Left lung (tissue), 4 donors: ENCODE measurements at regions not wholly inside any gene's neighbourhood (a gene's known extent, or its start where the extent isn't known, plus 50 kb on each side); places are given as distances from the start of the nearest gene placed in this dataset.

Source experiments
- ATAC-seq: fragments of 200-7000 bp; cut with Tn5 transposase; one replicate; pipeline ENCODE4 v1.9.1; 2020; ENCODE audit warnings: moderate library complexity
- DNase-seq, 4 donors: peaks; one replicate each; pipeline ENCODE4 v3.0.0-alpha.2; 2013 to 2020
- H3K27ac ChIP-seq, 2 donors: fragments of 200-600 bp; sonication (generic) in 1 of 2; one replicate each; pipeline versions ENCODE4 v1.5.0 to v1.8.0; 2020 to 2021
- H3K27me3 ChIP-seq, 2 donors: fragments of 200-600 bp; sonication (generic) in 1 of 2; one replicate each; pipeline versions ENCODE4 v1.5.0 to v1.8.0; 2020 to 2021
- H3K36me3 ChIP-seq, 2 donors: fragments of 200-600 bp; sonication (generic) in 1 of 2; one replicate each; pipeline versions ENCODE4 v1.5.0 to v1.8.0; 2020 to 2021
- H3K4me1 ChIP-seq, 2 donors: fragments of 200-600 bp; one replicate each; pipeline ENCODE4 v1.8.0; 2021
- H3K4me3 ChIP-seq, 2 donors: fragments of 200-600 bp; sonication (generic) in 1 of 2; one replicate each; pipeline versions ENCODE4 v1.5.0 to v1.8.0; 2020 to 2021; ENCODE audit warnings: mild to moderate bottlenecking in 1 of 2
- H3K9me3 ChIP-seq, 2 donors: fragments of 200-600 bp; sonication (generic) in 1 of 2; one replicate each; pipeline versions ENCODE4 v1.5.0 to v1.8.0; 2020 to 2021
- CTCF ChIP-seq, 2 donors: fragments of 200-600 bp; sonication (generic) in 1 of 2; IDR thresholded peaks; one replicate each; pipeline versions ENCODE4 v1.5.0 to v1.8.0; 2021; ENCODE audit warnings: antibody characterized with exemption in 2 of 2
- intact Hi-C, 2 donors: fragments of 100-400 bp; cut with DNase I; formaldehyde crosslinking; loops; one replicate each; pipeline versions ENCODE4 v1.11.2 to v1.14.2; 2022
- donor health status: DM: no; HTN: yes; CAD: no.
- donor health status: DM: no; HTN: no; CAD: no.

GRCh38 chr20:4459081-4459480 lies 210.0 kb upstream of the ADRA1D start:
- no peak for ATAC-seq
- Histone ChIP-seq H3K36me3 (no peaks in the 10 kb centered on the region), H3K9me3 (no peaks in the 10 kb centered on the region), H3K4me3 (no peak overlapping the region), H3K4me1 (no peaks in the 10 kb centered on the region), H3K27ac (no peak overlapping the region), H3K27me3 (no peaks in the 10 kb centered on the region)
- intact Hi-C loops: no loop called here
- no peak for TF ChIP-seq CTCF (IDR thresholded peaks at IDR 0.05)
- no peak for DNase-seq

DNA sequence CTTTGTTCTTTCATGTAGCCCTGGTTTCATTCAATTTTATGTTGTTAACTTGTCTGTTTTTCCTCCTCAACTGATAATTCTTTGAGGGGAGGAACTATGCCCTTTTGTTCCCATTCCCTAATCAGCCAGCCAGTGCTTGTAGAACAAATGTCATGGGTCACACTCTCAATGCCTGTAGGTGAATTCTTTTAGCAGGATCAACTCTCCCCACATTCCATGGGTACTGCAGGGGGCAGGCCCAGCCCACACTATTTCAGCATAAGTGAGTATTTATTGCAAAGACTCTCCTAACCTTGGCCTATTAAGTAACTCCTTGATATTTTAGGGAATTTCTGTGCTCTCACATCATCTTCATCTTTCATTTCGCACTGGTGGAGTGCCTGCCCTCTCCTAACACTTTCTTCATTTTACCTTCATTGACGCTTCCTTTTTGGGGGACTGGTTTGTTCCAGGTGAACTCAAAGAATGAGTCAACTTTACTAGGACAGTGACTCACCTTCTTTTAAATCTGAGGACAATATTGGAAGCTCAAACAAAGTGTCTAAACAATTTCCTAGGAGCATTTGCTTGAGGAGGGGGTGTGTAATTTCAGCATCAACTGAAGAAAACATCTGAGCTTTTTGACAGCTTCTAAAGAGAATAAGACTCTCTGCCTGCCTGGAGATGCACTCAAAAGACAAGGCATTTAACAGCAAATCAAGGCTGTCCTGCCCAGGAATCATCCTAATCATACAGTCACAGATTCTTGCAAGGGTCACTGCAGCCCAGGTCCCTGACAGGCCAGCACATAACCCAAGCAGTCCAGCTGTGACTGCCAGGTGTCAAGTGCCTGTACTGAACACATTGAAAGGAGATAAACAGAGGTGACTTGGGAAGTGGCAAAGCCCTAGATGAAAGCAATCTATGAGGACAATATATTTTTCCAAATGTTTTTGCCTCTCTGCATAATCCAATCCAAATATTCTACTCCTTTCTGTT lies 208.8 kb upstream of the ADRA1D start:
- intact Hi-C loops: no loop called here
- H3K27ac ChIP-seq: no peak overlapping the region
- no peak for ATAC-seq

DNA sequence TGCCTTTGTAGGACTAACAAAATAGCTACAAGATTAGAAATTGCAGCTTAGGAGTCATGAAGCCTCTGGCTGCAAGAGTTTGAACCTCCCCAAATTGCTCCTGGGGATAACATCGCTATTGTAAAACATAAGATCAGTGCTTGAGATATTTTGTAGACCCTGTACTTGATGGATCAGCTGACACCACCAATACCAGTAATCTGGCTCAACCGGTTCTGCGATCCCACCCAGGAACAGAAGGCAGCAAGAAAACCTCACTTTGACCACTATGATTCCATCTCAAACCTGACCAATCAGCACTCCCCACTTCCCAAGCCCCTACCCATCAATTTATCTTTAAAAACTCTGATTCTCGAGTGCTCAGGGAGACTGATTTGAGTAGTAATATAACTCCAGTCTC lies 206.9 kb upstream of the ADRA1D start:
- Histone ChIP-seq H3K27ac (no peak overlapping the region), H3K9me3 (no peaks in the 10 kb centered on the region), H3K27me3 (no peaks in the 10 kb centered on the region), H3K4me3 (no peak overlapping the region), H3K4me1 (no peaks in the 10 kb centered on the region), H3K36me3 (no peaks in the 10 kb centered on the region)
- no peak for TF ChIP-seq CTCF (IDR thresholded peaks at IDR 0.05)
- no peak for ATAC-seq
- intact Hi-C loops: no loop called here
- DNase-seq: no peak

More for the DNA sequence above, 208.8 kb upstream of the ADRA1D start:
- no peaks in the 10 kb centered on the region for H3K9me3 ChIP-seq
- H3K4me1 ChIP-seq: no peaks in the 10 kb centered on the region
- H3K4me3 ChIP-seq: no peak overlapping the region
- no peaks in the 10 kb centered on the region for H3K27me3 ChIP-seq
- DNase-seq: no peak
- no peaks in the 10 kb centered on the region for H3K36me3 ChIP-seq
- TF ChIP-seq CTCF (IDR thresholded peaks at IDR 0.05): no peak

DNA sequence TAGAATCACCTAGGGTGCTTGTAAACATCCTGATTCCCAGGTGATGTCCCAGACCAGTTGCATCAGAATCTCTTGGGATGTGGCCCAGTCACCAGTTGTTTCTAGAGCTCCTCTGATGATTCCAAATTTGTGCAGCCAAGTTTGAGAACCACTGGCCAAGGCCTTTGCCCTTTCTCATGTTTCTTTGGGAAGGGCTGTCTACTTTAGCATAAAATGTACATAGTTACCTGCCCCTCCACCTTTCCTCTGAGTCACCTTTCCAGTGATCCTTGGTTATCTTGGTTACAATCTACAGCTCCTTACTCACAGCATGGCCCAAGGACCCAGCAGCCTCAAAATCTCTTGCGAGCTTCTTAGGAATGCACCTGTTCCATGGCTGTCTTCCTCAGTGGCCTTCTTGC lies 206.2 kb upstream of the ADRA1D start:
- no peak for ATAC-seq

More for the DNA sequence above, 206.2 kb upstream of the ADRA1D start:
- Histone ChIP-seq H3K36me3 (no peaks in the 10 kb centered on the region), H3K9me3 (no peaks in the 10 kb centered on the region), H3K4me1 (no peaks in the 10 kb centered on the region), H3K27me3 (no peaks in the 10 kb centered on the region), H3K27ac (no peak overlapping the region), H3K4me3 (no peak overlapping the region)
- no peak for TF ChIP-seq CTCF (IDR thresholded peaks at IDR 0.05)
- no peak for DNase-seq
- intact Hi-C loops: no loop called here
